ENCODE measurements at regions not wholly inside any gene's neighbourhood (a gene's known extent, or its start where the extent isn't known, plus 50 kb on each side); places are given as distances from the start of the nearest gene placed in this dataset.

GRCh38 chr22:22168190-22168940, 76.2 kb upstream of the VPREB1 start:
- TF ChIP-seq, protein P1, sequence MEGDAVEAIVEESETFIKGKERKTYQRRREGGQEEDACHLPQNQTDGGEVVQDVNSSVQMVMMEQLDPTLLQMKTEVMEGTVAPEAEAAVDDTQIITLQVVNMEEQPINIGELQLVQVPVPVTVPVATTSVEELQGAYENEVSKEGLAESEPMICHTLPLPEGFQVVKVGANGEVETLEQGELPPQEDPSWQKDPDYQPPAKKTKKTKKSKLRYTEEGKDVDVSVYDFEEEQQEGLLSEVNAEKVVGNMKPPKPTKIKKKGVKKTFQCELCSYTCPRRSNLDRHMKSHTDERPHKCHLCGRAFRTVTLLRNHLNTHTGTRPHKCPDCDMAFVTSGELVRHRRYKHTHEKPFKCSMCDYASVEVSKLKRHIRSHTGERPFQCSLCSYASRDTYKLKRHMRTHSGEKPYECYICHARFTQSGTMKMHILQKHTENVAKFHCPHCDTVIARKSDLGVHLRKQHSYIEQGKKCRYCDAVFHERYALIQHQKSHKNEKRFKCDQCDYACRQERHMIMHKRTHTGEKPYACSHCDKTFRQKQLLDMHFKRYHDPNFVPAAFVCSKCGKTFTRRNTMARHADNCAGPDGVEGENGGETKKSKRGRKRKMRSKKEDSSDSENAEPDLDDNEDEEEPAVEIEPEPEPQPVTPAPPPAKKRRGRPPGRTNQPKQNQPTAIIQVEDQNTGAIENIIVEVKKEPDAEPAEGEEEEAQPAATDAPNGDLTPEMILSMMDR (IDR thresholded peaks at IDR 0.05): no peak
- TF ChIP-seq POLR2A (IDR thresholded peaks at IDR 0.05): no peak

All from Peyer's patch (tissue), 4 donors.